Hematopoietic multipotent progenitor cell treated with erythropoietin and hydrocortisone succinate and interleukin-3 and kit ligand, for 15 days (in vitro differentiated cells): ENCODE measurements at regions not wholly inside any gene's neighbourhood (a gene's known extent, or its start where the extent isn't known, plus 50 kb on each side); places are given as distances from the start of the nearest gene placed in this dataset.
"Not testable (repeated sequence)": the region's sequence is repeated elsewhere in the genome, so short reads cannot be mapped to it uniquely, and the experiment has no call there.

Experiments
- DNase-seq: peaks from one replicate; pipeline ENCODE4 v3.0.0-alpha.2; 2015; ENCODE audit warnings: low spot score

DNA sequence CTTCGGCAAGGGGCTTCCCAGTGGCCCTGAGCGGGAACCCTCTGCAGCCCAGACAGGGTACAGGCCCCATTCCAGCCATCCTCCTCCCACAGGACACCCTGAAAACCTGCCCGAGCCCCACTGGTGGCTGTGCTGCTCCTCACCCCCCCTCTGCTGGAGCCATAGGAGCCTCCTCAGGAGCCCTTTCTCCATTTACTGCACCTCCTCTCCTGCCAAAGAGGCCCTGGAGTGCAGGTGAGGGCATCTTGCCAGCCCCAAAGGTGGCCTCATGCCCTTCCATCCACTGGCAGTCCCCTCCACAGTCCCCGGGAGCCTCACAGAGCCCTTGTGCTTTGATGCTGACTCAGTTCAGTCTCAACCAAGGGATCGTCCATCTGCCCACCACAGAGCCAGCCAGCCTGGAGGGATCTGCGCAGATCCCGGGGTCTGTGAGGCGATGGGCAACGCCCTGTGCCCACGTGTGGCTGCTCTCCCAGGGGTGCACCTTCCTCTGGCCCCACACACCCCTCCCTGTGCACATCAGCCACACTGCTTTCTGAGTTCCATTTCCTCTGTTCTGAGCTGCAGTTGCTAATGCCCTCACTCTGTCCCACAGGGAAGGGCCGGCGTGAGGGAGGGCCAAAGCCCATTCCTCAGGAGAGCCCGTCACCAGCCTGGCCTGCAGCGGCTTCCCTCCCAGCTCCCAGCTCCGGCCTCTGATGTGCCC is 228.5 kb downstream of the DLL1 start:
- no peak for DNase-seq

DNA sequence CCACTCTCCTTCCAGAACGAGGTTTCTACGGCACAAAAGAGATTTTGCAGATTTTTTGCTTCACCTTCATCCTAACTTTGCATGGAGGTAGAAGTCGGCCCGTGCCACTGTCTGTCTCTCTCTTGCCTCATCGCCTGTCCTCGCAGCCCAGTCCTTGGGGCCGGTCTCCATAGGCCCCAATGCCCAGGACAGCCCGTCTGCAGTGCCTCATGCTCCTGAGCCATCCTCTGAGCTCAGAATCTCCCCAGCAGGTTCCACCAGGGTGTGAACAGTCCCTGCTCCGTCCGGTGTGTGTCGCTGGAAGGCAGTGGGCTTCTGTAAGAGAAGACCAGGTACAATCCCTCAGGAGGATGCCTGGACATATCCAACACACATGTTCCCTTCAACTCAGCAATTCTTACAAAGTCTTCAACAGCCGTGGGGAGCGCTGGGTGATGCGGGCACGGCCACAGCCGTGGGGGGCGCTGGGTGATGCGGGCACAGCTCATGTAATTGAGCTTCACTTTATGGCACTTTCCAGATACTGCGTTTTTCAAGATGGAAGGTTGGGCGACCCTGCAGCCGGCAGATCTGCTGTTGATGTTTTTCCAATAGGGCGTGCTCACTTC is 231.9 kb downstream of the DLL1 start:
- DNase-seq, result no peak

DNA sequence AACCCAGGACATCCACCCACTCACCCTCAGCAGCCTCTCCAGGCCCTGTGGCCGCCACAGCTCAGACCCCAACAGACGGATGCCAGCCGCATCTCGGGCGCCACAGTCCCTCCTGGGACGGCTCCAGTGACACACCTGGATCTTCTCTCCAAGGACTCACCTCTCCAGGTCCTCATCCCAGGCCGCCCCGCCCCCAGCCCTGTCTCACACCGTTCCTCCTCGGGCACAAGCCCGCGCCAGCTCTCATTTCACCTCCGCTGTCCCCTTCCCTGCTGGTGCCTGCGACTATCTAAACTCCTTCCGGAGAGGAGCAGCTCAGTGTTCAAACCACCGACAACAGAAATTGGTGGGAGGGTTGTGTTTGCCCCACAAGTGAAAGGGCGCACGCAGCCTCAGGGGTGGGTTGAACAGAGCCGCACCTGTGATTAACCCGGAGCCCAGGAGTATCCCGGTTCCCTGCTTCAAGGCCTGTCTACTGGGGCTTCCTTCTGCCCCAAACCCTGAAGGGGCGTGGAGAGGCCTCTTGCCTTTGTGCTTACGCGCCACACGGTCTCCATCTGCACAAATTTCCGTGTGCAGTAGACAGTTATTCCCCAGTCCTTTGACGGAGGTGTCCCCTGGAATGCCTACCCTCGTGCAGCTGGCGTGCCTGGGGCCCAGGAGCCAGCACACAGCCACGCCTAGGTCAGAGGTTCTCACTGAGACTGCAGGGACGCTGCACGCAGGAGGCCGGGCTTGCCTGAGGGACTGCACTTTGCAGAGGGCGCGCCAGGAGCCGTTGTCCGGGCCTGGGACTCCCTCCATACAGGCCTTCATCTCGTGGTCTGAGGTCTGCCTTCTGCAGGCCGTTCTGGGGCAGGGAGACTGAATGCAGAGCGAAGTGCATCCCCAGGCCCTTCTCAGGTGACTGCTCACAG is 232.7 kb downstream of the DLL1 start:
- no peak for DNase-seq

- DNase-seq, result no peak
Observed at GRCh38 chr6:170057034-170057734, 233.7 kb downstream of the DLL1 start.

DNA sequence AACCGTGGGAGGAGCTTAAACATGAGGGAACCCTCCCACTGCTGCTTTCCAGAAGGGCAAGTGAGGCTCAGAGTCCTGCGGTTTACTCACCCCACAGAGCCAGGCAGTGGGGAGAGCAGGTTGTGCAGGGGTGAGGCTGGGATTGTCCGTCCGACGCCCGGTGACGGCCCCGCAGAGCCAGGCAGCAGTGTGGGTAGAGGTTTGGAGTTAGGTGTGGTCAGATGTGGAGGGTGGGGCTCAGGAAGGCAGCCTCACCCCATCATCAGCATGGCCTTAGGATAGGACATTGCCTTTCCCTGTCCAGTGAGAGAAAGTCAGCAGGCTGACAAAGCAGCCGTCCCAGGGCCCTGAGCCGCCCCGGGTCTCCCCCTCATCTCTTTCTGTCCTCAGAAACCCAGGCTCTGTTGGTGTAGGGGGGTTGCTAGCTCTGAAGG is 234.6 kb downstream of the DLL1 start:
- DNase-seq, result no peak

DNA sequence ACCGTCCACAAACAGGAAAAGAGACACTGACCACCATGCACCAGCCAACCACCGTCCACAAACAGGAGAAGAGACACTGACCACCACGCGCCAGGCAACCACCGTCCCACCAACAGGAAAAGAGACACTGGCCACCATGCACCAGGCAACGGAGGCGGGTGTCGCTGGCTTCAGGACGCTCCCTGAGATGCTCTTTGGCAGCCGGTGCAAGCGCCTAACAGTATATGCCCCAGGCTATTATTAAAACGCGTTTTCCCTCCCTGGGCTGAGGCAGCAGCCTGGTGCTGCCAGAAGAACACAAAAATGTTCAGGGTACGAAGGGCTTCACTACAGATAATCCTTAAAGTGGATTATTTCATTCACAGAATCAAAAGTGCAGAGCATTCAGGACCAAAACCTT is 235.1 kb downstream of the DLL1 start:
- DNase-seq, result not testable (repeated sequence)

GRCh38 chr6:170053966-170054661 is 236.8 kb downstream of the DLL1 start:
- DNase-seq, result no peak

GRCh38 chr6:170052991-170053821 is 237.7 kb downstream of the DLL1 start:
- no peak for DNase-seq

GRCh38 chr6:170051229-170052172 is 239.4 kb downstream of the DLL1 start:
- no peak for DNase-seq

- DNase-seq, result no peak
Observed at GRCh38 chr6:170050591-170051041, 240.3 kb downstream of the DLL1 start.

GRCh38 chr6:170049641-170050561 is 241.0 kb downstream of the DLL1 start:
- DNase-seq, result no peak

- DNase-seq, result no peak
Observed at GRCh38 chr6:170048615-170049256, 242.1 kb downstream of the DLL1 start.

GRCh38 chr6:170047823-170048222 is 243.1 kb downstream of the DLL1 start:
- no peak for DNase-seq

DNA sequence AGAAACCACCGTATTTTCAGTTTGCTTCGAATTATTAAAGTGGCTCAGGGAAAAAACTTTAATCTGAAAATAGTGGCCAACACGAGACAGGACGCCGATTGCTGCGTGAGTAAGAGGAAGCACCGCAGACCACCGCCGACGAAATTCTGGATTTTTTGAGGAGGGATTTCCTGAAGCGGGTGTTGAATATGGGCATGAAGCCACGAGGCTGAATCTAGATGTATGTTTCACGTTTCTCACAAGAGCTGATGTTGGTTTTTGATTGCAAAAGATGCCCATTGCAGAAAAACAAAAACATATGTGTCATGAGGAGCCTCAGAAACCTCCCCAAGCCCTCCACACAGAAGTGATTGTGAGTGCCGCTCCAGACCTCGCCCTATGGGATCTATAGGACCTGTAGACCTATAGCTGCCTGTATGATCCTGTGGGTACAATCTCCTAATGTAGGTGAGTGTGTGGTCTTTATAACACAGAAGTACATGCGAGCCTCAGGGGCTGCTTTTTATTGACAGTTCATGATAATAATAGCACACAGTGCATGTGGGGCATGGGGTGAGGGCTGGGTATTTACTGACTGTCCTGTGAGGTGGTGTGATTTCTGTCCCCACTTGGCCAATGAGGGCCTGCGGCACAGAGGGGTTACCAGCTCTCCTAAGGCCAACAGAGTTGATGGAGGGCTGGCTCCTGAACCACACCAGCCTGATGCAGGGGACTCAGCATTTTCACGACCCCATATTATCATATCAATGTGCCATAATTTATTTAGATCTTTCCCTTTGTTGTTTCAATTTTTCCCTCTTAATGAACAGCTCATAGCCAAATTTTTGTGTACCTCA is 243.9 kb downstream of the DLL1 start:
- DNase-seq, result no peak

GRCh38 chr6:170045981-170046667 is 244.8 kb downstream of the DLL1 start:
- DNase-seq, result no peak

DNA sequence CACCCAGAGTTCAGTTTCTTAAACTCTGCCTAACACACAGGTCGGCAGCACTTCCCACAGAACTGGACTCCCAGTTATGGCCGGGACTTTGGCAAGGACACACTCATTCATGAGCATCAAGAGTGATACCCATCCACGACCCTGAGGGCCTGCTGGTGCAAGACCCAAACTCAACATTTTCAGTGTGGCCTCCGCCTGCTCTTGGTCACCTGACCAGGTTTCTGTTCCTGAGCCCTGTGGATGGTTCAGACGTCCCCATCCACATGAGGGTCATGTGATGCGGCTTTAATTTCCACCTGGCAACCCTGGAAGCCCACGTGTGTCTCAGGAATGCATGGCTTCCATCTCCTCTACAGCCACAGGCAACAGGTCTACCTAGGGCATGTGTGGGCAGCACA is 245.3 kb downstream of the DLL1 start:
- no peak for DNase-seq
